CD14-positive monocyte (primary cell): ENCODE measurements at regions not wholly inside any gene's neighbourhood (a gene's known extent, or its start where the extent isn't known, plus 50 kb on each side); places are given as distances from the start of the nearest gene placed in this dataset.

ENCODE experiments used
- DNase-seq, 3 donors: peaks; one replicate each; pipeline ENCODE4 v3.0.0-alpha.2; 2011 to 2022
- H2AFZ ChIP-seq: 2 replicates; pipeline ENCODE4 v1.6.0; 2012; ENCODE audit warnings: mild to moderate bottlenecking, low read depth, low read length, inconsistent platforms; ENCODE audit not compliant: insufficient read depth, poor library complexity, severe bottlenecking
- H3K27ac ChIP-seq, 2 donors: 1 replicate in 1 of 2; 2 replicates in 1 of 2; pipeline ENCODE4 v1.5.1; 2012 to 2013; ENCODE audit warnings: low read length in 2 of 2, control low read depth in 1 of 2, inconsistent platforms in 1 of 2, low read depth in 1 of 2, mild to moderate bottlenecking in 1 of 2
- H3K27me3 ChIP-seq, 2 donors: one replicate each; pipeline versions ENCODE4 v1.6.0 to v1.6.1; 2011 to 2013; ENCODE audit warnings: low read length in 2 of 2; ENCODE audit not compliant: control insufficient read depth in 2 of 2, insufficient read depth in 2 of 2
- H3K36me3 ChIP-seq, 2 donors: replicated peaks in 1 of 2; 1 replicate in 1 of 2; 2 replicates in 1 of 2; pipeline versions ENCODE4 v1.5.1 to v1.6.1; 2012 to 2013; ENCODE audit warnings: low read length in 2 of 2, control low read depth in 1 of 2, inconsistent platforms in 1 of 2, mild to moderate bottlenecking in 1 of 2; ENCODE audit not compliant: insufficient read depth in 2 of 2, control insufficient read depth in 1 of 2
- H3K4me1 ChIP-seq, 2 donors: 1 replicate in 1 of 2; 2 replicates in 1 of 2; pipeline versions ENCODE4 v1.5.1 to v1.6.1; 2012 to 2013; ENCODE audit warnings: low read length in 2 of 2, control low read depth in 1 of 2, inconsistent platforms in 1 of 2, mild to moderate bottlenecking in 1 of 2, moderate library complexity in 1 of 2; ENCODE audit not compliant: insufficient read depth in 2 of 2, control insufficient read depth in 1 of 2
- H3K4me2 ChIP-seq: replicated peaks from 2 replicates; pipeline ENCODE3; 2012; ENCODE audit warnings: low read length, moderate library complexity, mild to moderate bottlenecking; ENCODE audit not compliant: poor library complexity, severe bottlenecking; ENCODE audit errors: extremely low read depth
- H3K4me3 ChIP-seq, 3 experiments: fragments of 200-600 bp in 1 of 3; sonication (generic) in 1 of 3; replicated peaks in 1 of 3; 1 replicate in 2 of 3; 2 replicates in 1 of 3; pipeline ENCODE4 v1.5.1; 2011 to 2013; ENCODE audit warnings: low read length in 3 of 3, mild to moderate bottlenecking in 3 of 3, control low read depth in 2 of 3, low read depth in 2 of 3, inconsistent platforms in 1 of 3, moderate library complexity in 1 of 3
- H3K79me2 ChIP-seq: 2 replicates; pipeline ENCODE4 v1.6.0; 2012; ENCODE audit warnings: mild to moderate bottlenecking, control low read depth, inconsistent platforms, low read length, moderate library complexity; ENCODE audit not compliant: insufficient read depth
- H3K9ac ChIP-seq: 2 replicates; pipeline ENCODE4 v1.6.0; 2017; ENCODE audit warnings: low read length, mild to moderate bottlenecking; ENCODE audit not compliant: insufficient read depth, poor library complexity, severe bottlenecking
- H3K9me3 ChIP-seq, 2 donors: replicated peaks in 1 of 2; 1 replicate in 1 of 2; 2 replicates in 1 of 2; pipeline versions ENCODE4 v1.5.1 to v1.6.1; 2012 to 2013; ENCODE audit warnings: low read length in 2 of 2, control low read depth in 1 of 2; ENCODE audit not compliant: control insufficient read depth in 1 of 2, insufficient read depth in 1 of 2
- H4K20me1 ChIP-seq: 2 replicates; pipeline ENCODE4 v1.6.0; 2012; ENCODE audit warnings: mild to moderate bottlenecking, low read length, control low read depth, moderate library complexity; ENCODE audit not compliant: insufficient read depth
- H3K27ac Mint-ChIP-seq, 7 donors: one replicate each; pipeline ENCODE4 v1.8.0; 2020; ENCODE audit warnings: mild to moderate bottlenecking in 7 of 7, mixed read lengths in 7 of 7, moderate library complexity in 6 of 7, inconsistent platforms in 2 of 7
- H3K27me3 Mint-ChIP-seq, 3 donors: one replicate each; pipeline ENCODE4 v1.8.0; 2021 to 2022; ENCODE audit warnings: low read depth in 3 of 3, mild to moderate bottlenecking in 3 of 3, mixed read lengths in 3 of 3, moderate library complexity in 3 of 3, inconsistent platforms in 1 of 3
- H3K36me3 Mint-ChIP-seq, 2 donors: one replicate each; pipeline ENCODE4 v1.8.0; 2020; ENCODE audit warnings: mixed read lengths in 2 of 2, inconsistent platforms in 1 of 2, mild to moderate bottlenecking in 1 of 2
- H3K4me1 Mint-ChIP-seq: one replicate; pipeline ENCODE4 v1.8.0; 2020; ENCODE audit warnings: mild to moderate bottlenecking, mixed read lengths
- H3K4me3 Mint-ChIP-seq, 2 donors: one replicate each; pipeline ENCODE4 v1.8.0; 2020; ENCODE audit warnings: mild to moderate bottlenecking in 2 of 2, mixed read lengths in 2 of 2, moderate library complexity in 1 of 2
- H3K9me3 Mint-ChIP-seq, 7 donors: one replicate each; pipeline ENCODE4 v1.8.0; 2020 to 2022; ENCODE audit warnings: mixed read lengths in 7 of 7, mild to moderate bottlenecking in 6 of 7, moderate library complexity in 6 of 7, inconsistent platforms in 2 of 7
- CTCF ChIP-seq: fragments of 200-600 bp; IDR thresholded peaks from one replicate; pipeline ENCODE4 v1.8.0; 2022; ENCODE audit warnings: antibody characterized with exemption, mild to moderate bottlenecking
- WGBS: methylation state at CpG from one replicate; pipeline ENCODE4 v1.1.5; 2013; ENCODE audit warnings: missing lambda C conversion rate; ENCODE audit not compliant: insufficient coverage; 5-methylcytosine and 5-hydroxymethylcytosine counted together
- intact Hi-C, 2 donors: fragments of 100-400 bp; cut with micrococcal nuclease; formaldehyde crosslinking; loops; one replicate each; pipeline versions ENCODE4 v1.15.0 to v1.15.1; 2023

DNA sequence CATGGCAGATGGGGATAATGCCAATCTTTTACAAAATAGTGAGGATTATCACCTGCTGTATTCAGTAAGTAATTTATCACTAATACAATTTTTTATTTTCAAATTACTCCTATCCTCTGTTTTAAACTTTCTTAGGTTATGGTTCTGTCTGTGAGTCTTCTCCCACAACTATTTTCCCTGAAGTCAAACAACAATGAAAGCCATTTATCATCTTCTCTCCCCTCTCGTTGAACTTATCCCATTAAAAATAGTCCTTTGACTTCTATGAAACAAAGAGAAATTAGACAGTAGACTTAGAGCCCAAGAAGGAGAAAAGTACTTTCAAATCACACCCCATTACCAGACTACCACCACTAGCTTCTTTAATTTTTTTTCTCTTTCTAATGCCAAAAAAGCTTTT lies 147.7 kb downstream of the SIM1 start:
- WGBS, result no CpG with 5 or more reads among the region's 1 CpG
- H3K27me3 ChIP-seq, result no peaks in the 10 kb centered on the region
- Mint-ChIP-seq H3K27me3 (peaks cover 1 to 3% (median 2%) of the 10 kb centered on the region in 3 donors), H3K4me1 (no peaks in the 10 kb centered on the region), H3K9me3 (peaks cover 0 to 7% (median 2%) of the 10 kb centered on the region in 7 donors), H3K4me3 (no peak overlapping the region), H3K27ac (no peak overlapping the region), H3K36me3 (no peaks in the 10 kb centered on the region)
- H3K36me3 ChIP-seq, result no peaks in the 10 kb centered on the region
- no peak overlapping the region for H3K27ac ChIP-seq
- no peaks in the 10 kb centered on the region for H3K4me1 ChIP-seq
- DNase-seq, result no peak
- H2AFZ ChIP-seq, result no peak overlapping the region
- H3K4me2 ChIP-seq, result no peak overlapping the region
- H3K9me3 ChIP-seq, result no peaks in the 10 kb centered on the region
- no peak for TF ChIP-seq CTCF
- no peaks in the 10 kb centered on the region for H3K79me2 ChIP-seq
- intact Hi-C loops, result no loop called here
- no peaks in the 10 kb centered on the region for H4K20me1 ChIP-seq
- H3K9ac ChIP-seq, result no peak overlapping the region
- no peak overlapping the region for H3K4me3 ChIP-seq

GRCh38 chr6:100314186-100314585 lies 150.5 kb downstream of the SIM1 start:
- H3K9me3 Mint-ChIP-seq, result peaks cover 0 to 2% (median 1%) of the 10 kb centered on the region in 7 donors
- no peaks in the 10 kb centered on the region for H3K27me3 ChIP-seq
- H2AFZ ChIP-seq, result no peak overlapping the region
- TF ChIP-seq CTCF, result no peak
- no peak overlapping the region for H3K27ac ChIP-seq
- no peak overlapping the region for H3K9ac ChIP-seq
- no peaks in the 10 kb centered on the region for H3K9me3 ChIP-seq
- no peak for DNase-seq
- H3K4me1 ChIP-seq, result no peaks in the 10 kb centered on the region
- peaks cover 0 to 4% (median 2%) of the 10 kb centered on the region in 3 donors for H3K27me3 Mint-ChIP-seq
- H3K4me3 Mint-ChIP-seq, result no peak overlapping the region
- no peak overlapping the region for H3K4me2 ChIP-seq
- intact Hi-C loops, result no loop called here
- no peak overlapping the region for H3K4me3 ChIP-seq
- H3K36me3 ChIP-seq, result no peaks in the 10 kb centered on the region
- H3K79me2 ChIP-seq, result no peaks in the 10 kb centered on the region
- no peaks in the 10 kb centered on the region for H3K4me1 Mint-ChIP-seq
- no peaks in the 10 kb centered on the region for H4K20me1 ChIP-seq
- H3K36me3 Mint-ChIP-seq, result no peaks in the 10 kb centered on the region
- no peak overlapping the region for H3K27ac Mint-ChIP-seq
